Adrenal gland (tissue), 5 donors: ENCODE measurements at regions not wholly inside any gene's neighbourhood (a gene's known extent, or its start where the extent isn't known, plus 50 kb on each side); places are given as distances from the start of the nearest gene placed in this dataset.

Source experiments
- POLR2A ChIP-seq, 2 donors: fragments of 450-650 bp; IDR thresholded peaks; one replicate each; pipeline ENCODE4 v1.6.1; 2017; ENCODE audit warnings: antibody characterized with exemption in 2 of 2, mild to moderate bottlenecking in 2 of 2, moderate library complexity in 1 of 2
- TF ChIP-seq, protein P1 (sequence below), 6 experiments: fragments of 450-650 bp in 4 of 6; fragments of 200-600 bp in 2 of 6; sonication (generic) in 1 of 6; IDR thresholded peaks; 1 replicate in 5 of 6; 2 replicates in 1 of 6; pipeline versions ENCODE4 v1.5.1 to v1.8.0; 2016 to 2021; ENCODE audit warnings: antibody characterized with exemption in 6 of 6, mild to moderate bottlenecking in 2 of 6, moderate library complexity in 1 of 6
- donor health status: DM: no; HTN: no; CAD: no.

GRCh38 chr9:135304886-135305285, 174.7 kb upstream of the PPP1R26 start:
- TF ChIP-seq, protein P1, sequence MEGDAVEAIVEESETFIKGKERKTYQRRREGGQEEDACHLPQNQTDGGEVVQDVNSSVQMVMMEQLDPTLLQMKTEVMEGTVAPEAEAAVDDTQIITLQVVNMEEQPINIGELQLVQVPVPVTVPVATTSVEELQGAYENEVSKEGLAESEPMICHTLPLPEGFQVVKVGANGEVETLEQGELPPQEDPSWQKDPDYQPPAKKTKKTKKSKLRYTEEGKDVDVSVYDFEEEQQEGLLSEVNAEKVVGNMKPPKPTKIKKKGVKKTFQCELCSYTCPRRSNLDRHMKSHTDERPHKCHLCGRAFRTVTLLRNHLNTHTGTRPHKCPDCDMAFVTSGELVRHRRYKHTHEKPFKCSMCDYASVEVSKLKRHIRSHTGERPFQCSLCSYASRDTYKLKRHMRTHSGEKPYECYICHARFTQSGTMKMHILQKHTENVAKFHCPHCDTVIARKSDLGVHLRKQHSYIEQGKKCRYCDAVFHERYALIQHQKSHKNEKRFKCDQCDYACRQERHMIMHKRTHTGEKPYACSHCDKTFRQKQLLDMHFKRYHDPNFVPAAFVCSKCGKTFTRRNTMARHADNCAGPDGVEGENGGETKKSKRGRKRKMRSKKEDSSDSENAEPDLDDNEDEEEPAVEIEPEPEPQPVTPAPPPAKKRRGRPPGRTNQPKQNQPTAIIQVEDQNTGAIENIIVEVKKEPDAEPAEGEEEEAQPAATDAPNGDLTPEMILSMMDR (IDR thresholded peaks at IDR 0.05), result no peak
- TF ChIP-seq POLR2A (IDR thresholded peaks at IDR 0.05), result no peak
